HepG2 (cell line): ENCODE measurements at regions not wholly inside any gene's neighbourhood (a gene's known extent, or its start where the extent isn't known, plus 50 kb on each side); places are given as distances from the start of the nearest gene placed in this dataset.

Source experiments
- FOXM1 ChIP-seq: sonication (generic); formaldehyde crosslinking; IDR thresholded peaks from 2 replicates; pipeline ENCODE4 v1.5.0; 2020; ENCODE audit warnings: missing genetic modification reagents
- HOXA9 ChIP-seq: sonication (generic); formaldehyde crosslinking; IDR thresholded peaks from 2 replicates; pipeline ENCODE4 v1.8.1; 2022; ENCODE audit warnings: missing genetic modification reagents, mild to moderate bottlenecking, moderate library complexity, borderline replicate concordance
- YY1 ChIP-seq: IDR thresholded peaks from 2 replicates; pipeline ENCODE4 v1.6.1; 2011; ENCODE audit warnings: low read length, low read depth, moderate library complexity, mild to moderate bottlenecking; ENCODE audit not compliant: insufficient read depth, insufficient replicate concordance
- ZKSCAN1 ChIP-seq: fragments of 150-350 bp; IDR thresholded peaks from 2 replicates; pipeline ENCODE4 v1.6.1; 2014; ENCODE audit warnings: low read length
- ZNF224 ChIP-seq: sonication (generic); formaldehyde crosslinking; IDR thresholded peaks from 2 replicates; pipeline ENCODE4 v1.5.0; 2020; ENCODE audit warnings: mild to moderate bottlenecking, missing genetic modification reagents

DNA sequence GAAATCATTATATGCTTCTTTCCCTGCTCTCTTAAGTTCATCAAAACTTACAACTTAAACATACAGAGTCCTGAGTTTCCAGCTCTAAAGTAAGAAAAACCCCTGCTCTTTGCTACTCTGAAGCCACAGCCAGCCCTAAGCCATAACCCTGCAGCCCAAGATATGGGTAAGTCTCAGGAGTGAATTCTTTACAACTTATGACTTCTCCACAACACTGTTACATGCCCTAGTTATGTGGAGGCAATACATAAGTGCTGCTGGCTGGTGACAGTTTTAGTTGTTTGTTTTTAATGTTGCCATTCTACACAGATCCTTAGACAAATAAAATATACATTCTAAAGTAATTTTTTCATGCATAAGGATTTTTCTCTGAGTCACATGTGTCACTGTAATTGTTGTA is 100.2 kb downstream of the FBXO8 start:
- no peak for TF ChIP-seq ZNF224
- TF ChIP-seq HOXA9 (CRISPR knock-in tag) = no peak
- TF ChIP-seq YY1 = no peak
- TF ChIP-seq FOXM1 = no peak
- no peak for TF ChIP-seq ZKSCAN1
